ENCODE measurements at regions not wholly inside any gene's neighbourhood (a gene's known extent, or its start where the extent isn't known, plus 50 kb on each side); places are given as distances from the start of the nearest gene placed in this dataset.

DNA sequence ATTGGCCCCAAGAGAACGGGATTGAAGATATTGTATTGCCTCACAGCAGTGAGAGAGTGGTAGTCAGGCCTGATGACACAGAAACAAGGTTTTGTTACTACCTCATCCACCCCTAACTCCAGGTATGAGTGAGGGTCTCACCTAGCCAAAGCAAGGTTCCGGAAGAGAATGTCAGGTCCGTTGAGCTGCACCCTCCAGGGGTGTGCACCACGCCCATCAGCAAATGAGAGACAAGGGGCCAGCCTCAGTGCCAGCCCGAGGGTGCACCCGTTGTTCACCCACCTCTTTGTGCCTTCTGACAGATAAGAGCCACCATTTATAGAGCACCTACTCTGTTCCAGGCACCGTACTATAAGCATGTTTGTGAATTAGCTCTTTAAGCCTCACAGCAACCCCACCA is 121.9 kb upstream of the IPO9 start:
- TF ChIP-seq, protein P1, sequence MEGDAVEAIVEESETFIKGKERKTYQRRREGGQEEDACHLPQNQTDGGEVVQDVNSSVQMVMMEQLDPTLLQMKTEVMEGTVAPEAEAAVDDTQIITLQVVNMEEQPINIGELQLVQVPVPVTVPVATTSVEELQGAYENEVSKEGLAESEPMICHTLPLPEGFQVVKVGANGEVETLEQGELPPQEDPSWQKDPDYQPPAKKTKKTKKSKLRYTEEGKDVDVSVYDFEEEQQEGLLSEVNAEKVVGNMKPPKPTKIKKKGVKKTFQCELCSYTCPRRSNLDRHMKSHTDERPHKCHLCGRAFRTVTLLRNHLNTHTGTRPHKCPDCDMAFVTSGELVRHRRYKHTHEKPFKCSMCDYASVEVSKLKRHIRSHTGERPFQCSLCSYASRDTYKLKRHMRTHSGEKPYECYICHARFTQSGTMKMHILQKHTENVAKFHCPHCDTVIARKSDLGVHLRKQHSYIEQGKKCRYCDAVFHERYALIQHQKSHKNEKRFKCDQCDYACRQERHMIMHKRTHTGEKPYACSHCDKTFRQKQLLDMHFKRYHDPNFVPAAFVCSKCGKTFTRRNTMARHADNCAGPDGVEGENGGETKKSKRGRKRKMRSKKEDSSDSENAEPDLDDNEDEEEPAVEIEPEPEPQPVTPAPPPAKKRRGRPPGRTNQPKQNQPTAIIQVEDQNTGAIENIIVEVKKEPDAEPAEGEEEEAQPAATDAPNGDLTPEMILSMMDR (conservative IDR thresholded peaks at IDR 0.05) = no peak
- no peak overlapping the region for H3K27ac Mint-ChIP-seq (ENCODE audit: unreplicated experiment)
- no peaks in the 10 kb centered on the region for H3K27me3 Mint-ChIP-seq (ENCODE audit: low read depth)
- DNase-seq (ENCODE audit: low read depth, low spot score) = no peak
- H3K9me3 Mint-ChIP-seq = peaks cover 2% of the 10 kb centered on the region
- H3K4me1 Mint-ChIP-seq = peaks cover 28% of the 10 kb centered on the region
- peaks cover 2% of the 10 kb centered on the region for H3K36me3 Mint-ChIP-seq (ENCODE audit: low read depth)
- H3K4me3 Mint-ChIP-seq = no peak overlapping the region

DNA sequence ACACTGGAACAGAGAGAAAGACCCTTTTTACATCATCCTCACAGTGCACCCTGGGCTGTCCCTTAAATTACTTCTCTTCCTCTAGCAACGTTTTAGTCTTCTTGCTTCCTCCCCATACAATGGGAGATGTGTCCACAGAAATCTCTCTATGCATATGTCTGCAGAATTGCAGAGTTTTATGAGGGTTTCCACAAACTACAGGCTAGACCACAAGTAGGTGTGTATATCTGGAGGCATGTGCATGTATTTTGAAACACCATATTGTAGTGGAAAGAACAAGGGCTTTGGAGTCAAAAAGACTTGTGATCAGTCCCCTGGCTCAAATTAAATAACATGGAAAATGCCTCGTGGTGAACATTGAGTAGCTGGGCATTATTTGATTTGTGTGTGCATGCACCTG is 121.3 kb upstream of the IPO9 start:
- DNase-seq (ENCODE audit: low read depth, low spot score) = no peak
- Mint-ChIP-seq H3K9me3 (peaks cover under 1% of the 10 kb centered on the region), H3K27me3 (ENCODE audit: low read depth) (no peaks in the 10 kb centered on the region), H3K36me3 (ENCODE audit: low read depth) (peaks cover under 1% of the 10 kb centered on the region), H3K27ac (ENCODE audit: unreplicated experiment) (no peak overlapping the region), H3K4me1 (peaks cover 26% of the 10 kb centered on the region), H3K4me3 (no peak overlapping the region)
- TF ChIP-seq, protein P1 (conservative IDR thresholded peaks at IDR 0.05) = no peak

DNA sequence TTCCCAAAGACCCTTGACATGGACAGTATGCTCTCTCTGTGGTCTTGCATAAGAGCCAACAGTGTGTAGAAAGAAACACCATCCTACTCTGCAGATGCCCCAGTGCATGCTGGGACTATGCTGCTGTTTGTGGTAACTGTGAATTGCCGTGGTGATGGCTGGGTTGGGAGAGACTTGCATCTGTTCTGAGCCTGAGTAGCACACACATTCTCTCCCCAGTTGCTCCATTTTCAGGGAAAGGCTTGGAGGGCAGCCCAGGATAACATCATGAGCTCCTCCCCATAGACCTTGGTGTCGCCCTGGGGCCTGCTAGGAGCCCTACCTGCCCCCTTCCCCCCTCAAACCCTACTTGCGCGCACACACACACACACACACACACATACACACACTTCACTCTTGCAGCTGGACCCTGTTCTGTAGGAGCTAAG is 120.9 kb upstream of the IPO9 start:
- Mint-ChIP-seq H3K9me3 (no peaks in the 10 kb centered on the region), H3K27me3 (ENCODE audit: low read depth) (no peaks in the 10 kb centered on the region), H3K36me3 (ENCODE audit: low read depth) (no peaks in the 10 kb centered on the region), H3K4me3 (no peak overlapping the region), H3K27ac (ENCODE audit: unreplicated experiment) (no peak overlapping the region), H3K4me1 (peaks cover 24% of the 10 kb centered on the region)
- DNase-seq (ENCODE audit: low read depth, low spot score) = no peak
- TF ChIP-seq, protein P1 (conservative IDR thresholded peaks at IDR 0.05) = no peak

- no peaks in the 10 kb centered on the region for H3K36me3 Mint-ChIP-seq (ENCODE audit: low read depth)
- no peak for DNase-seq (ENCODE audit: low read depth, low spot score)
- no peak overlapping the region for H3K4me3 Mint-ChIP-seq
- TF ChIP-seq, protein P1 (conservative IDR thresholded peaks at IDR 0.05) = no peak
- H3K9me3 Mint-ChIP-seq = no peaks in the 10 kb centered on the region
- no peak overlapping the region for H3K27ac Mint-ChIP-seq (ENCODE audit: unreplicated experiment)
- H3K4me1 Mint-ChIP-seq = peaks cover 24% of the 10 kb centered on the region
- H3K27me3 Mint-ChIP-seq (ENCODE audit: low read depth) = no peaks in the 10 kb centered on the region
Observed at GRCh38 chr1:201708691-201709090, 120.3 kb upstream of the IPO9 start.

DNA sequence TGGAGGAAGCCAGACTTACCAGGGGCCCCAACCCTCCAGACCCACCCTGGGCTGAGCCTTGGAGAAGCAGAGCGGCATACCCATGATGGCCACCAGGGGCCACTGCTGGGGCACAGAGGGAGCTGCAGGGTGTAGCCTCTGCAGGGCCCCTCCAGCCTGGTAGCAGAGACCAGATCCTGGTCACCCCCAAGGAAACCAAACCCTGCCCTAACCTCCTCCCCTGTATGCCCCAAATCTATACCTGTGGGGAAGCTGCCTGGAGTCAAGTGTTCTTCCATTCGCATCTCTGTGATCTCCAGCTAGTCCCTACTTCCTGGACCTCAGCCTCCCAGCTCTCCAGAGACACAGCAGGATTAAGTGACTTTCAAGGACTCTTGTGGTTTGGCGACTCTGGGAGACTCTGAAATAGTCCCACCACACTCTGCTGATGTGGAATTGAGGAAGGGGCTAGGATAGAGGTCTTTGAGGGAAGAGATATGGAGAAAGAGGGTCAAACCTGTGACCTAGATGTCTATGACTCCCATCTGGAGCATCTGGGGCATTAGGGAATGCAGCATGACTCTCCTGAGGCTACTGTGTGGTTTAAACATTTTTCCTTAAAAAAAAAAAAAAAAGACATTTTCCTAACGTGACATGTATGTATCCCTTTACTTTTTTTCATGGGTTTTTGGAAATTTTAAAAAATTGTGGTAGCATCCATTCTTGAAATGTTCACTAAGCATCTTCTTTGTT is 119.2 kb upstream of the IPO9 start:
- no peaks in the 10 kb centered on the region for H3K9me3 Mint-ChIP-seq
- TF ChIP-seq, protein P1 (conservative IDR thresholded peaks at IDR 0.05) = peak; percentile 88
- H3K27ac Mint-ChIP-seq (ENCODE audit: unreplicated experiment) = no peak overlapping the region
- no peak overlapping the region for H3K4me3 Mint-ChIP-seq
- peak; percentile 76 for DNase-seq (ENCODE audit: low read depth, low spot score)
- peaks cover 29% of the 10 kb centered on the region for H3K4me1 Mint-ChIP-seq
- H3K36me3 Mint-ChIP-seq (ENCODE audit: low read depth) = no peaks in the 10 kb centered on the region
- H3K27me3 Mint-ChIP-seq (ENCODE audit: low read depth) = no peaks in the 10 kb centered on the region
